GM12872 (cell line): ENCODE measurements at regions not wholly inside any gene's neighbourhood (a gene's known extent, or its start where the extent isn't known, plus 50 kb on each side); places are given as distances from the start of the nearest gene placed in this dataset.

Source experiments
- TF ChIP-seq, protein P1 (sequence below): IDR thresholded peaks from 3 replicates; pipeline ENCODE4 v1.5.1; 2011; ENCODE audit warnings: low read depth, mild to moderate bottlenecking, low read length, moderate library complexity; ENCODE audit not compliant: insufficient read depth

DNA sequence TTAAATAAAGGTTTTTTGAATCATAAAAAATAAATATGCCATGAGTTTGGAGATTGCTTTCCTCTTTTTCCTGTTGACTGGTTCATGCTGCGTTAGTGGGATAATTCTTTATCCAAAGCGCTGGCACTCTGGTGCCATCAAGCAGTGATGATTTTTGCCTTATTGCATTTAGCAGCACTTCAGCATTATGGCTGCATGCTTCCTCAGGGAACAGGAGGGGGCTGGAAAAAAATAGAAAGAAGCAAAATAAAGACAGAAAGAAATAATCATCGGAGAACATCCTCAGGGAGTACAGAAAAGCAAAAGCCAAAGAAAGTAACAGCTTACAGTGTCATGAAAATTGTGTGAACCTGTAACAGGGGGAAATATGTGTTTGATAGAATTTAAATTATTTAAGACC is 1408.2 kb upstream of the PIK3C3 start:
- TF ChIP-seq, protein P1, sequence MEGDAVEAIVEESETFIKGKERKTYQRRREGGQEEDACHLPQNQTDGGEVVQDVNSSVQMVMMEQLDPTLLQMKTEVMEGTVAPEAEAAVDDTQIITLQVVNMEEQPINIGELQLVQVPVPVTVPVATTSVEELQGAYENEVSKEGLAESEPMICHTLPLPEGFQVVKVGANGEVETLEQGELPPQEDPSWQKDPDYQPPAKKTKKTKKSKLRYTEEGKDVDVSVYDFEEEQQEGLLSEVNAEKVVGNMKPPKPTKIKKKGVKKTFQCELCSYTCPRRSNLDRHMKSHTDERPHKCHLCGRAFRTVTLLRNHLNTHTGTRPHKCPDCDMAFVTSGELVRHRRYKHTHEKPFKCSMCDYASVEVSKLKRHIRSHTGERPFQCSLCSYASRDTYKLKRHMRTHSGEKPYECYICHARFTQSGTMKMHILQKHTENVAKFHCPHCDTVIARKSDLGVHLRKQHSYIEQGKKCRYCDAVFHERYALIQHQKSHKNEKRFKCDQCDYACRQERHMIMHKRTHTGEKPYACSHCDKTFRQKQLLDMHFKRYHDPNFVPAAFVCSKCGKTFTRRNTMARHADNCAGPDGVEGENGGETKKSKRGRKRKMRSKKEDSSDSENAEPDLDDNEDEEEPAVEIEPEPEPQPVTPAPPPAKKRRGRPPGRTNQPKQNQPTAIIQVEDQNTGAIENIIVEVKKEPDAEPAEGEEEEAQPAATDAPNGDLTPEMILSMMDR: no peak

DNA sequence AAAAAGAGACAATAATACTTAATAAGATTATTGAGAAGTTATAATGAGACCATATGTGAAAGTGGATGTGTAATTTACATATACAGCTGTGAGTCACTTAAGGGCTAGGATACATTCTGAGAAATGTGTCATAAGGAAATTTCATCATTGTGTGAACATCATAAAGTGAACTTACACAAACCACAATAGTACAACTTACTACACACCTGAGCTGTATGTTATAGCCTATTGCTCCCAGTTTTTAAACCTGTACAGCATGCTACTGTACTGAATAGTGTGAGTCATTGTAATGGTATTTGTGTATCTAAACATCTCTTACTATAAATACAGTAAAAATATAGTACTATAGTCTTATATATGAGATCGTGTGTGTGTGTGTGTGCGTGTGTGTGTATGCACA is 1420.3 kb upstream of the PIK3C3 start:
- TF ChIP-seq, protein P1: no peak

DNA sequence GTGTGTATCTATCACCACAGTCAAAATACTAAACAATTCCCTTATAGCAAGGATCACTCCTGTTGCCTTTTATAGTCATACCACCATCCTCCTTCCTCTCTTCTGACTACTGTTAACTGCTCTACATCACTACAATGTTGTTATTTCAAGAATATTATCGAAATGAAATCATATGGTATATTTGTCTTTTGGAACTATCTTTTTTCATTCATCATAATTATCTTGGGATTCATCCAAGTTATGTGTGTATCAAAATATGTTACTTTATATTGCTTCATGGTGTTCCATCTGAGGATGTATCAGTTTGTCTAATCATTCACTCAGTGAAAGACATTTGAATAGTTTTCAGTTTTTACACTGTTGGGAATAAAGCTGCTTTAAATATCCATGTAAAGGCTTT is 1423.0 kb upstream of the PIK3C3 start:
- TF ChIP-seq, protein P1: no peak

DNA sequence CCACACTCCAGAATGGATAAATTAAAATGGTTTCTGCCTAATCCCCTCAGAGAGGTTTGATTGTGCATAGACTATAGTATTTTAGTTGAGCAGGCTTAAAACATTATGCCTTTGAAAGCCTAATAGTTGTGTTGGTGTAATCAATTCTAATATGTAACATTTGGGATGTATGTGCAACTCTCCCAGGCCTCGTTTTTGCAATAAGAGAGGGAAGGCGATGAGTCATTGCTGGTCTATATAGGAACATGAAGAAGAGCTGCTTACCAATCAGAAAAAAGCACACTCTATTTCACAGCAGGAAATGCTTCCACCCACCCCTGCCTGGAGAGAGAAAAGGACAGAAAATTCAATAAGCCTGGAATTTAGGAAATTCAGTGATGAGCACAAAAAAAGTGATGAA is 1424.0 kb upstream of the PIK3C3 start:
- TF ChIP-seq, protein P1: no peak

DNA sequence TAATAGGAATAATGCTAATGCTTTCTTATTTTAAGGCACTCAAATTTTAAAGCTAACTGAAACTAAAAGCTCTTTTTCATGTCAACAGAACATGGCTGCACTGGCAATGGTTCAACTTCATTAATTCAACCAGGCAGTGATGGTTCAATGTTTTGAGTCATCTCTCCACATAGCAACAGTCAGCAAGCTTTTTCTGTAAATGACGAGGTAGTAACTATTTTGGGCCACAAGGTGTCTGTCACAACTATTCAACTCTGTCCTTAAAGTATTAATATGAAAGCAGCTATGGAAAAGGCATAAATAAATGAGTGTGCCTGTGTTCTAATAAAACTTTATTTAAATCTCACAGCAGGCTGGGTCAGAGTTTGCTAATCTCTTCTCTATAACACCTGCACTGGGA is 1425.6 kb upstream of the PIK3C3 start:
- TF ChIP-seq, protein P1: no peak

DNA sequence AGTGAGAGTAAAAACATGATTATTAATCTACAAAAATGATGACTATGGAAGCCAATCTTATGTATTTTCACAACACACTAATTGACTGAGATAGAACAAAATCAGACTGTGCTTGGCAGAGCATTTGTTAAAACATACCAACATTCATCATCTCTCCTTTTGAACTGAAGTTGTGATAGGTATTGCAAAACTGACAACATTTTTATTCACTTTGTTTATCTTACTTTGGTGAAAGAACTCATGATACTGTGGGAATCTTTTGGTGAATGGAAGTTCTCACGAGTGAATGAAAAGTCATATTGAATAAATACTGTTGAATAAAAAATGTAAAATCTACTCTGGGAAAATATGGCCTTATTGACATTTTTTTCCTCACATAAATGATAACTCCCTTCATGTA is 1430.2 kb upstream of the PIK3C3 start:
- TF ChIP-seq, protein P1: no peak

DNA sequence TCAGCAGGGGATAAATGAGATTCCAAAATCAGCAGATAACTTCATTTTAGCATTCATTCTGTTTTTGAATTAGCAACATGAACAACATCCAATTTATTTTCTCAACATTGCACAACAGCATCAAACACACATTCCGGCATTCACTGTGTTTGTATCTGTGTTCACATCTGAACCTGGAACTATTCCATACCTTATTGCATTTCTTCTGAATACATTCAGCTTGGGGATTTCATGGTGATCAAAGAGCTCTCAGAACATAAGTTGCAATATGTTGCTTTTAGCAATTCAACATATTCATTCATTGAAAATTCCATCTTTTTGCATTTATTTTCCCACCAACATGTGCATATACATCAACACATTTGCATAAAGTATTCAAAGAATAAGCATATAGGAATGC is 1431.7 kb upstream of the PIK3C3 start:
- TF ChIP-seq, protein P1: no peak

DNA sequence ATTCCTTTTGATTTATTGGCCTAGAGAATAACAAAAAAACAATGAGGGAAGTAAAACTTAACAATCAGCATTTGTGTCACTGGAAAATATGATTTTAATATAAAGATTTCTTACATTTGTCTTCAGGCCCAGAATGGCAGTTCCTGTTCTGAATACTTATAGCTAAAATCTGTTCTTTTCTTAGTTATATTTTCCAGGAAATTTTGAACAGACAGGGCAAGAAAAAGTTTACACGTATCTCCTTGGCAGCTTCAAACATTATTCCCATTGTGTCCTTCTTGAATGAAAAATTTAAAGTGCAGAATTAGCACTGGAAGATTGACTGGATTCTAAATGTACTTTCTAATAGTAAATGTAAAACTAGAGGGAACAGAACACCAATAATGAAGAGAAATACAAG is 1454.0 kb upstream of the PIK3C3 start:
- TF ChIP-seq, protein P1: no peak
